Astrocyte of the hippocampus (primary cell): ENCODE measurements at regions not wholly inside any gene's neighbourhood (a gene's known extent, or its start where the extent isn't known, plus 50 kb on each side); places are given as distances from the start of the nearest gene placed in this dataset.
A peak's percentile ranks its signal among the peaks of the same experiment; 100 is the strongest.
"Not testable (repeated sequence)": the region's sequence is repeated elsewhere in the genome, so short reads cannot be mapped to it uniquely, and the experiment has no call there.

Experiments used
- DNase-seq: peaks from one replicate; pipeline ENCODE4 v3.0.0; 2011; ENCODE audit warnings: low read depth, low spot score

DNA sequence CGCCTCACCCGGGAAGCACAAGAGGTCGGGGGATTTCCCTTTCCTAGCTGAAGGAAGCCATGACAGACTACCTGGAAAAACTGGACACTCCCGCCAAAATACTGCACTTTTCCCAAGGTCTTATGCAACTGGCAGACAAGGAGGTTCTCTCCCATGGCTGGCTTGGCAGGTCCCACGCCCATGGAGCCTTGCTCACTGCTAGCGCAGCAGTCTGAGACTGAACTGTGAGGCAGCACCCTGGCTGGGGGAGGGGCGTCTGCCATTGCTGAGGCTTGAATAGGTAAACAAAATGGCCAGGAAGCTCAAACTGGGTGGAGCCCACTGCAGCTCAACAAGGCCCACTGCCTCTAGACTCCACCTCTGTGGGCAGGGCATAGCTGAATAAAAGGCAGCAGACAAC, 92.1 kb downstream of the C4BPA start:
- not testable (repeated sequence) for DNase-seq

DNA sequence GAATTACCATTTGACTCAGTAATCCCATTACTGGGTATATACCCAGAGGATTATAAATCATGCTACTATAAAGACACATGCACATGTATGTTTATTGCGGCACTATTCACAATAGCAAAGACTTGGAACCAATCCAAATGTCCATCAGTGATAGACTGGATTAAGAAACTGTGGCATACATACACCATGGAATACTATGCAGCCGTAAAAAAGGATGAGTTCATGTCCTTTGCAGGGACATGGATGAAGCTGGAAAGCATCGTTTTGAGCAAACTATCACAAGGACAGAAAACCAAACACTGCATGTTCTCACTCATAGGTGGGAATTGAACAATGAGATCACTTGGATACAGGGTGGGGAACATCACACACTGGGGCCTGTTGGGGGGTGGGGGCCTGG, 97.5 kb downstream of the C4BPA start:
- DNase-seq, result not testable (repeated sequence)

DNA sequence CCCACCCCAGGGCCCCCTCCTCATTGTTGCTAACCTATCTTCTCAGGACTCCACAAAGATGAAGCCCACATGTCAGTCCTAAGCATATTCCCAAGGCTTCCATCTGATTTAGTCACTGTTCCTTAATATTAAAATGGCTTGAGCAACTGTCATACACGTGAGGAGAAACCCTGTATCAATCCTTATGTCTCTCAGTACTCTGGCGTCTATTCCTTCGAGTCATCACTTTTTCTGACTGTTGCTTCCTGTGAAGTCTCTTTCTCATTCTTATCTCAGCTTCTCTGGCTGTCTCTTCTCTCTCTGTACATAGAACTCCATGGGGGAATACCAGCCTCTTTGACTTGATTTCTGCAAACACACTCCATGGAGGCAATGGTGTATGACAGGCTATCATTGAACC, 98.4 kb downstream of the C4BPA start:
- no peak for DNase-seq

DNA sequence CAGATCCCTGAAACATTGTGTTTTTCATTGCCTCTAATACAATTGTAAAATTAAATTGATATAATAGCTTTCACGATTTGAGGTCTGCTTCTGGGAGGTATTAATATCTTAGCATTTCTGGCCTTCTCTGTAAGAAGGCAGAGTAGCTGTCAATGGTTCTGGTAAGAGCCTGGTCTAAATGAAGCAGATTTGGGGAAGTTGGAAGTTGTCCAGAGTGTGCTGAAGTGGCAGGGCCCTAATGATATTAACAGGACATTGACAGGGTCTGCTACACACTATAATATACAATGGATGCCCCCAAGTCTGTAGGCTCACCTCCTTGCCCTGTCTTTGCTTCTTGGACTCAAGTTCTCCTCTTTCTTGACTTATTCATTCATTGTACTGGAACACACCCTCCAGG, 99.5 kb downstream of the C4BPA start:
- DNase-seq, result no peak

DNA sequence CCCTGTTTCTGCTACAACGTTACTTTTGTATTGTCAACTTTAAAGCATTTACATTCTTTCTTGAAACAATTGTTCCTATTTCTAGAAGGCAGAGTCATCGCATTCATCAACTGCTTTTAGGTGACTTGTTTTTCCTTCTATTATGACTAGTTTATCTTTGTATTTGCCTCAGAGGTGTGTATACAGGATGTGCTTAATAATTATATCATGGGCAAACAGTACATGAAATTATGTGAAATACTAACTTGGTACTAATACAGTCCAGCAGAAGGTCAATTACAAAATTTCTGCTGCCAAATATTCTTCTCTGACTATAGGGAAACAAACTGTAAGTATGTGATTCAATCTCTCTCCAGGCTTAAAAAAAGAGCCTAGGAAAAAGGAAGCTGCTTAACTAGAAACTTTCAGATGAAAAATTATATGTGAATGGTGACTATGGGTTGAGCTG, 101.6 kb downstream of the C4BPA start:
- DNase-seq, result no peak

DNA sequence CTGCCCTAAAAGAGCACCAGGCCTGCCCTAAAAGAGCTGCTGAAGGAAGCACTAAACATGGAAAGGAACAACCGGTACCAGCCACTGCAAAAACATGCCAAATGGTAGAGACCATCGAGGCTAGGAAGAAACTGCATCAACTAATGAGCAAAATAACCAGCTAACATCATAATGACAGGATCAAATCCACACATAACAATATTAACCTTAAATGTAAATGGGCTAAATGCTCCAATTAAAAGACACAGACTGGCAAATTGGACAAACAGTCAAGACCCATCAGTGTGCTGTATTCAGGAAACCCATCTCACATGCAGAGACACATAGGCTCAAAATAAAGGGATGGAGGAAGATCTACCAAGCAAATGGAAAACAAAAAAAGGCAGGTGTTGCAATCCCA, 104.7 kb downstream of the C4BPA start:
- not testable (repeated sequence) for DNase-seq

DNA sequence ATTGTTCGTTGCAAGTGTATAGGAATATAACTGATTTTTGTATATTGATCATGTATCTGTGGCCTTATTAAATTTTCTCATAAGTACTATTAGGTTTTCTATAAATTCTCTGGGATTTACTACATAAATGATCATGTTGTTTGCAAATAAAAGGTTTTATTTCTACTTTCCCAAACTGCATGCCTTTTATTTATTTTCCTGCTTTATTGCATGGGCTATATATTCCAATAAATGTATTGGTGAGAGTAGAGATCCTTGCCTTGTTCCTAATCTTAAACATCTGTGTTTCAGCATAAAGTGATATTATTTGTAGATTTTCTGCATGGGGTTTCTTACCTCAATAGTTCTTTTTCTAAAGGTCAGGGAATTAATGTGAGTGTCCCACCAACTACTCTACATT, 107.0 kb upstream of the CD55 start:
- DNase-seq, result no peak

DNA sequence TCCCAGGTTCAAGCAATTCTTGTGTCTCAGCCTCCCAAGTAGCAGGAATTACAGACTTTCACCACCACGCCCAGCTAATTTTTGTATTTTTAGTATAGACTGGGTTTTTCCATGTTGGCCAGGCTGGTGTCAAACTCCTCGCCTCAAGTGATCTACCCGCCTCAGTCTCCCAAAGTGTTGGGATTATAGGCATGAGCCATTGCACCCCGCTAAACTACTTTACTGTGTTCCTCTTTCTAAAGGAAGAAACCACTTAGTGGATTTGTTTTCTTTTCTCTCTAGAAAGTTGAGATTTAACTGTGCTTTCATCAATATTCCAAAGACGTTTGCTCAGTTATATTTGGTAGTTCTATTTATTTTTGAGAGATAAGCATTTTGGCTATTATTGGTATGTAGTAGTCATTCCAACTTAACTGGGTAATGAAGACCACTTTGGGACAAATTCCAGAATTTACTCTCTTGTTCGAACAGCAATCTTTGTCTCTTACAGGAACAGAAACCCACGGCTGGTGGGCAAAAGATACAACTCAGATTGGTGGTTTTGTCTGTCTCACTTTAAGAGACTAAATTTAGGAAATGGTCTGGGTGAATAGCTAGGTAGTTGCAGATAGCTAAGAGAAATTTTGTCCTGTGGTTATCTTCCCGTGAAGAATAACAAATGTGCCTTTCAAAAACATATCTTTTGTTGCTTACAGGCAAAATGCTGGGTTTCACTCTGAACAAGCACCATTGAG, 103.5 kb upstream of the CD55 start:
- no peak for DNase-seq

DNA sequence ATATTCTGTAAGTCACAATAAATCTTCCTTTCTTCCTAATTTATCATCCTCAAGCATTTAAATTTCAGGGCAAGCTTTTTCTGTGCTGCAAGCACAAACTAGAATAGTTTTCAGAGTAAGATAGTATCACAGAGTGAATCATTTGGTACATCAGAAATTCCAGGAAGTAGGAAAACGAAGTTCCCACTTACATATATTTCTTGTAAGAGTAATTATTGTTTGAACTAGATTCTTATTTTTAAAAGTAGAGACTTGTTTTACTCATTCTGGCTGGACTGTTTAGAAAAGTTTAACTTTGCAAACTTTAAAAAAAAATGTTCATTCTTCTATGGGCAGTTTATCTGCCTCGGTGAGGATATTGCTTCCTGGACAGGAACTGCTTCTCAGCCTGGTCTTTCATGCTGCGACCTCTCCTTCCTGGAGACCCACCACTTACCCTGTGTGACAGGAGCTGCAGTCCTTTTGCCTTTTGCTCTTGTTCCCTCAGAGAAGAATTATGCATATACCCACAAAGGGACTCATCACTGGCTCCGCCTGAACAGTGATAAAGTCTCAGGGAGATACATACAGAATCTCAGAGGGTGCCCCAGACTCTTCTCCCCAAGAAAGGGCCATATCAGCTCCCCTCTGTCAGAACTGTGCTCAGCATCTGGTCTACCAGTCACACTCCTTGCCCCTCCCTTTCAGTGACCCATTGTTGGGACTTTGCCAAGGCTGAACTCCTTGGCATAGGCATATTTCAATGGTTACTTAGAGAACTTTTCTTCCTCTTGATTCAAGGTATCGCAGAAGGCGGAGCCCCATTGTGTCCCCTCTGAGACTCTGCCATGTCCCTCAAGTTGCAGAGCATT, 102.7 kb upstream of the CD55 start:
- no peak for DNase-seq

DNA sequence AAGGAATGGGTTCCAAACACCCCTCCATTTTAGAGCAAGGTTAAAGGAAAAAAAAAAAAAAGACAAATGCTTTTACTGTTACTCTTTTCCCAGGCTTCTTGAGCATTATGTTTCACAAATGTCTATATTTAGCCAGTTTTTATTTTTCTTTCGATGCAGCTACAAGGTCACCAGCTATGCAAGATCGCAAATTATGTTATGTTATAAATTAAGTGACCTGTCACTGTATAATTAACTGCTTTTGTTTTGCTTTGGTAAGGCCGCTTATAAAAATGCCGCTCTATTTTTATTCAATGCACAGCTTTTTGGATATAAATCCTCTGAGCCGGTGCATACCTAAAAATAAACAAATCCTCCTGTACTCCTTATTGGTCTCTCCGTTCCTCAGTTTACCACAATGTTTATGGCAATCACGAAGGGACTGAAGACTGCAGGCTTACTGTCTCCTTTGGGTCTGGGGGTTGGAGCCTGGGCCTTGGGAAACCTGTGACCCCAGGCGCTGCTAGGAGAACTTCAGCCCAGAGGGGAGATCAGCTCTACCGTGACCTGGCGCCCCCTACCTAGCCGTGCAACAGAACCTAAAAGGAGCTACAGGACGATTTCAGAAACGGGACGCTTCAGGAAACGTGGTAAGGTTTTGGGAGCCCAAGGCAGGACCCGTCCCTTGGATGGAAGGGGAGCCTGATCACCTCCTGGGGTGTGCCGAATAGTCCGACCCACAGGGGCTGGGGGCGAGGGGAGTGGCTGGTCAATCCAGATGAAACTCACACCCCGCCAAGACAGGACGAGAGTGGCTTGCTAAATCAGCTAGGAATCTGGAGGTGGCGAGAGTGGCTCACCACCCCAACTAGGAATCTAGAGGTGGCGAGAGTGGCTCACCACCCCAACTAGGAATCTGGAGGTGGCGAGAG, 101.2 kb upstream of the CD55 start:
- no peak for DNase-seq

DNA sequence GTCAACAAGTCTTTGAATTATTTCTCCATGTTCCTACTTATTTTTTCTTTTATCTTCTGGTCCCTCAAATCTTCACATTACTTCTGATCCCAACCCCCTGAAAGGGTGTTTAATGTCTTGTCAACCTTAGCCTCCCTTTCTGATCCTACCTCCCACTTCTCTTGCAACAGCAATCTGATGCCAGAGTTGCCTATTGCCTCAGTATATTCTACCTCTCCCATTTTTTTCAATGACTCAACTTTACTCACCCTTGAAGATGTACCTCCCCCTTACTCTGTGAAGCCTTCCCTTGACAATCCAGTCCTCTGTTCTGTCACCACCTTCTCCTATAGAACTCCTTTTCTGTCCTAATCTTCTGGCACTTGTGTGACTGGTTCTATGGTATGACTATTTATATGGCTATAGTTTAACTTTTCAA, 99.5 kb upstream of the CD55 start:
- DNase-seq, result no peak

DNA sequence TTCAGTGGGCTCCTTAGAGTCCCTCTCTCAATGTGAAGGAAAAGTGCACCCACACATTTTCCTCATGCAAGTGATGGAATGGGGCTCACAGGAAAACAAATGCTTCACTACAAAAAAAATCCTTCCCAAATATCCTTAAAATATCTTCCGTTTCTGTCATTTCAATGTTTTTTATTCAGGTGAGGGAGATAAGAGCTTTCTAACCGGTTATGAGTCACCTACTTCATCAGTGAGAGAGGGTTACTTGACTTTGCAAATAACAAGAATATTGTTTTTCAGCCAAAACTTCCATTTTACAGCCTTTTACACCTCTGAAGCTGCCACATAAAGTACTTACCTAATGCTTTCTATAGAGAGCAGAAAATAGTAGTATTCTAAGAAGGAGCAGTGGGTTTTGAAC, 98.3 kb upstream of the CD55 start:
- no peak for DNase-seq

DNA sequence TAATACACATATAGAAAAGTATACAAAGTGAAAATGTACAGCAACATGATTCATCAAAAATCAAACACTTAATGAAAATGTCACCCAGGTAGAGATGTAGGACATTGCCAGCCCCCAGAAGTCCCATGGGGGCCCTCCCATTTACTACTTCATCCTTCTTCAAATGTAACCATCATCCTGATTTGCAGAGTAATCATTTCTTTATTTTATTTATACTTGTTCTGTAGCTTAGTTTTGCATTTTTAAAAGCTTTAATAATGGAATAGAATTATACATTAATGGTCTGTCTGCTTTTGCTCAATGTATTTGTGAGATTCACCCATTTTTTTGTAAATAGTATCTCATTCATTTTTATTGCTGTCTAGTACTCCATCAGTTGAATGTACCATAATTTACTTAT, 96.8 kb upstream of the CD55 start:
- DNase-seq, result no peak

DNA sequence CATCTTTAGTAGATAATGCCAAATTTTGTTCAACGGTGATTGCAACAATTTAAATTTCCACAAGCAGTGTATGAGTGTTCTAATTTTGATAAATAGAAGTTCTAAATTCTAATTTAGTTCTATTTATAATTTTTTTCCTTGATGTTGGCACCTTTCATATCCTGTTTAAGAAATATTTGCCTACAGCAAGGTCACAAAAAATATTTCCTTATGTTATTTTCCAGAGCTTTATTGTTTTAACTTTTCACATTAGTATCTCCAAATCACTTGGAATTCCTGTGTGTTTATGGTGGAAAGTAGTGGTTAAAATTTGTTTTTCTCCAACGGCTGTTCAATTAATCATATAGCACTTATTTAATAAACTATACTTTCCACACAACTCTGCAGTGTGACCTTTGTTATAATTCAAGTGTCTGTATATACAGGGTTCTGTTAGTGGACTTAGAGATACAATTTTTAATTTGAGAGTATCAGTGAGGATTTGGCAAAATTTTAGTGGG, 94.3 kb upstream of the CD55 start:
- DNase-seq, result no peak

DNA sequence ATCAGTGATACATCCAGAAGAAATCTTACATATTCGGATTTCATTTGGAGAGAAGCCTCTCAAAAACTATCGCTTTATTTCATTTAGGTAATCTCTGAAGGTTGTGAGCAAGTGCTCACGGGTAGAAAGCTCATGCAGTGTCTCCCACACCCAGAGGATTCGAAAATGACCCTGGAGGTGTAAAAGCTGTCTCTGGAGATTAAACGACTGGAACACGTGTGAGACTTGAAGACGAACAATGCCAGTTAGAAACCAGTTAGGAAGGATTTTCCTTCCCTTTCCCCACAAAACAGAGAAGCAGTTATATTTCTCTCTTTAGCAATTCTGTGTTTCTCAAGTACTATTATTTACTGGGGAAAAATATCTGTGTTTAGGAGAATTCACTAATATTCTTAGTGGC, 92.5 kb upstream of the CD55 start:
- DNase-seq, result no peak

DNA sequence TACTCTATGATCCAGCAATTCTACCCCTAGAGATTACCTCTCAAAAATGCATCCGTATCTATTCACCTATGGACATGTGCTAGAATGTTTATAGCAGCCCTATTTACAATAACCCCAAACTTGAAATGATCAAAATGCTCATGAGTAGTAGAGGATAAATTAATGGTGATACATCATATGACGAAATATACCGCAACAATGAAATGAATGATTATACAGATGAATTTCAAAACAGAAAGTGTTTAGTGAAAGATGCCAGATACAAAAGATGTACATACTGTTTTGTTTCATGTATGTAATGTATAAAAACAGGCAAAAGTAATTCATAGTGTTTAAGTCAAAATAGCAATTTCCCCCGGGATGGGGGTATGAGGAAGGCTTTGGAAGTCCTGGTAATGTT, 91.0 kb upstream of the CD55 start:
- no peak for DNase-seq

DNA sequence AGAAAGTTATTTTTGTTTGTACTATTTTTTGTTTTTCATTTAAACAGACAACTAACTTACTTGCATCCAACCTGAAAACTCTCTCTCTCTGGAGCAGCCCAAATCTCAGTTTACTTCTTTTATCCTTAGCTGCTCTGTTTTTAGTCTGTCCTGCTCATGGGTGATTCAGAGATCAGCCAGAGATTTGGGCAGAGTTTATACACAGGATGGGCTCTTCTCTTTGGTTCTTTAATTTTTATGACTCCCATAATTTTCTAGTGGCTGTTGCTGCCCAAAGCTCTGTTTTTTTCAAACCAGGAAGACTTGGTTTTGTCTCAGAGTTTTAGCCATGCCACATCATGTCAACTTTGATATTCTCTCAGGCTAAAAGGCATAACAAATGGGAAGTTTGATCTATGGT, 86.8 kb upstream of the CD55 start:
- no peak for DNase-seq

DNA sequence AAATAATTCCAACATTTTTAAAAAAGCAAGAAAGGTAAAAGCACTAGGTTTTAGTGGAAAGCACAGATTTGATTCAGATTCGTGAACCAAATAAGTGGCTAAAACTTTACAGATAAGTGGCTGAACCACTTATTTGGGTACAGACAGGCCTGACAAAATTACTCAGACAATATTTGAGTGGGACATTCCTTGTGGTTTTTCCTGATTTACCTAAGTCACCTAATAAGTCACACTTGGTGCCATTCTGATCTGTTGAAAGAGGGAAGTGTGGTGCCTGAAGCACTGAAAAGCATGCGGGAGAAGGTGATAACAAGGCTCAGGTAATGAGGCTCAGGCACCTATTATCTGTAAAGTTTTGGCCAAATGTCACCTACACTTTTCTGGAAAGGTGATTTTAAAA, 81.6 kb upstream of the CD55 start:
- no peak for DNase-seq

DNA sequence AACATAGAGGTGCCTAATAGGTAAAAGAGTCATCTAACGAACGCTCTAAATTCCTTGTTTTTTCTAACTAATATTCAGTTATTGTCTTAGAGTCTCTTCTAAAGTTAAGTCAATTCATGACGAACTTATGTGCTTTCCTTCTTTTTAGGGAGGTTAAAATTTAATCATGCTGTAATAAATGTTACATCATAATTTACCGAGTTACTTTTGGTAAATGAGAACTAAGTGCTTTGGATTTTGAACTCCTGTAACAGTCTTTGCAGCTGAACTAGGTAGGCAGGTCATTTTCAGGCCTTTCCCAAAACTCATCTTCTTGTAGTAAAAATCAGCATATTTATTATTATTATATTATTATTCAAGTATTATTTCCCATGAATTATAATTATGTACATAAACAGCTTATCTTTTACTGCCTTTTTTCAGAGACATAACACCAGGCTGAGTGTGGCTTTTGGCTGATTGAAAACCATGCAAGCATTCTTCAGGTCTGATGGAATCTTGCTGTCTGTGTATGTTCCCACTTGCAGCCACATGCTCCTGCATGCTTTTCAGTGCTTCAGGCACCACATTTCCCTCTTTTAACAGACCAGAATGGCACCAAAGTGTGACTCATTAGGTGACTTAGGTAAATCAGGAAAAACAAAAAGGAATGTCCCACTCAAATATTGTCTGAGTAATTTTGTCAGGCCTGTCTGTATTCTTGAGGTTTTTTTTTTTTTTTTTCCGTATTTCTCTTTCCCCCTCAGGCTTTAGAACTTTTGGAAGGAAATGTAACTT, 81.0 kb upstream of the CD55 start:
- DNase-seq, result peak; percentile 67

DNA sequence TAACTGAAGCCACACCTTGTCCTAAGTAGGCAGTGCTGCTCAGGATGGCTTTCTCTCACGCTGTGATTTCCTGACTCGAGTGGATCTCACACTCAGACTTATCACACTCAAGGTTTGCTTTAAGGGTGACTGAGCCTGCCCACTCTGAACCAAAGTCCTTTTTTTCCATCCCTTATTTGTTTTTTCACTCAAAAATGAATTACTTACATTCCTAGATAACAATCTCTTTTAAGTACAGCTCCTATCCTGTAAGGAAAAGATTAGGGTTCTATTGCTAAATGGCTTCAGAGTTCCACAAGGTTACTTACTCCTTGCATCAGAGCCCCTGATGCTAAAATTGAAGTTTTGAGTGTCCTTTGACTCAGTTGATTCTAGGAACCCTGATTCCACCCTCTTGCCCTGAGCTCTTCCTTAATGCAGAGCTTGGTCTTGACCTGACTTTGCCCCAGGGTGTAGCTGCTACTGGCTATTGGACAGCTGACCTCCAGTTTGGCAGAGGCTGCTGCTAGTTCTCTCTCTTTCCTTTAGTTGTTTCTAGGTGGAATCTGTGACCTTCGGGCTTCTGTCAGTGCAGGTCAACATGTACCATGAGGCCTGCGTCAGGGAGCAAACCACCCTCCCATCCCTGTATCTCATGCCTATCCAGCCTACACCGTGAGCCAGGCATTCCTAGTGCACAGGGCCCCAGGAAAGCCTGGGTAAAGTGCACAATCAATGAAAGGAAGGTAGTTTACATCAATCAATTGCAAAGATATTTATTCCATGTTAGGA, 80.1 kb upstream of the CD55 start:
- peak; percentile 8 for DNase-seq
